SK-N-SH (cell line): ENCODE measurements at regions not wholly inside any gene's neighbourhood (a gene's known extent, or its start where the extent isn't known, plus 50 kb on each side); places are given as distances from the start of the nearest gene placed in this dataset.

Experiments
- CTCF ChIA-PET: fragments of 300-600, 350-600 bp; formaldehyde crosslinking; extraction: SDS; loops from one replicate; lab custom pipeline; 2021; lab: Yijun Ruan, JAX
- POLR2A ChIA-PET: fragments of 350-600 bp; sonication (Branson Sonifier 250); formaldehyde crosslinking; extraction: SDS; loops from one replicate; lab custom pipeline; 2020; ENCODE audit warnings: antibody characterized with exemption, inconsistent platforms; lab: Yijun Ruan, JAX
- DNase-seq: peaks from one replicate; pipeline ENCODE4 v3.0.0; 2012
- H2AFZ ChIP-seq: fragments of 200-600 bp; sonication (generic); 2 replicates; pipeline ENCODE4 v1.8.1; 2016; ENCODE audit warnings: antibody characterized with exemption, mild to moderate bottlenecking, low read depth
- H3F3A ChIP-seq: fragments of 200-600 bp; sonication (generic); replicated peaks from 2 replicates; pipeline ENCODE3; 2016; ENCODE audit warnings: antibody characterized with exemption, mild to moderate bottlenecking; ENCODE audit not compliant: insufficient read depth
- H3K27ac ChIP-seq, 2 experiments: fragments of 200-500 bp in 1 of 2; fragments of 200-600 bp in 1 of 2; sonication (Bioruptor generic) in 1 of 2; sonication (generic), shearing (Covaris generic) in 1 of 2; 2 replicates each; pipeline versions ENCODE4 v1.5.1 to v1.6.1; 2014 to 2016; ENCODE audit warnings: low read depth in 2 of 2, inconsistent platforms in 1 of 2, low read length in 1 of 2, mild to moderate bottlenecking in 1 of 2, mixed read lengths in 1 of 2
- H3K27me3 ChIP-seq: fragments of 200-600 bp; sonication (generic), shearing (Covaris generic); 2 replicates; pipeline ENCODE4 v1.6.1; 2016; ENCODE audit warnings: mixed run types; ENCODE audit not compliant: insufficient read depth
- H3K36me3 ChIP-seq, 2 experiments: fragments of 200-500 bp in 1 of 2; fragments of 200-600 bp in 1 of 2; sonication (Bioruptor generic) in 1 of 2; sonication (generic) in 1 of 2; replicated peaks in 1 of 2; 2 replicates each; pipeline versions ENCODE3 to v1.5.1; 2014 to 2016; ENCODE audit warnings: low read length in 1 of 2, mild to moderate bottlenecking in 1 of 2; ENCODE audit not compliant: insufficient read depth in 2 of 2, control insufficient read depth in 1 of 2
- H3K4me1 ChIP-seq, 2 experiments: fragments of 200-500 bp in 1 of 2; fragments of 200-600 bp in 1 of 2; sonication (Bioruptor generic) in 1 of 2; sonication (generic), shearing (Covaris generic) in 1 of 2; 2 replicates each; pipeline versions ENCODE4 v1.5.1 to v1.6.1; 2014 to 2016; ENCODE audit warnings: low read depth in 1 of 2, low read length in 1 of 2, mixed run types in 1 of 2; ENCODE audit not compliant: insufficient read depth in 2 of 2, control insufficient read depth in 1 of 2
- H3K4me2 ChIP-seq: fragments of 200-600 bp; sonication (generic), shearing (Covaris generic); 2 replicates; pipeline ENCODE4 v1.6.1; 2017; ENCODE audit warnings: mixed run types
- H3K4me3 ChIP-seq, 2 experiments: fragments of 200-500 bp in 1 of 2; fragments of 200-600 bp in 1 of 2; sonication (Bioruptor generic) in 1 of 2; sonication (generic), shearing (Covaris generic) in 1 of 2; 2 replicates each; pipeline versions ENCODE4 v1.5.1 to v1.8.1; 2014 to 2016; ENCODE audit warnings: low read depth in 2 of 2, inconsistent platforms in 1 of 2, low read length in 1 of 2, mild to moderate bottlenecking in 1 of 2, mixed read lengths in 1 of 2, moderate library complexity in 1 of 2
- H3K79me2 ChIP-seq: fragments of 200-600 bp; sonication (generic); 2 replicates; pipeline ENCODE4 v1.8.1; 2017; ENCODE audit warnings: mild to moderate bottlenecking; ENCODE audit not compliant: insufficient read depth
- H3K9ac ChIP-seq: fragments of 200-600 bp; sonication (generic); 2 replicates; pipeline ENCODE4 v1.6.1; 2017; ENCODE audit warnings: mixed run types
- H3K9me2 ChIP-seq: fragments of 200-600 bp; sonication (generic); 2 replicates; pipeline ENCODE4 v1.6.1; 2017; ENCODE audit warnings: mixed run types
- H3K9me3 ChIP-seq: fragments of 200-600 bp; sonication (generic); 2 replicates; pipeline ENCODE4 v1.6.1; 2017; ENCODE audit warnings: mixed run types, mild to moderate bottlenecking, moderate library complexity
- H4K20me1 ChIP-seq: fragments of 200-600 bp; sonication (generic); 2 replicates; pipeline ENCODE4 v1.6.1; 2017; ENCODE audit warnings: mild to moderate bottlenecking, mixed run types; ENCODE audit not compliant: insufficient read depth
- NFIC ChIP-seq: IDR thresholded peaks from 2 replicates; pipeline ENCODE4 v1.4.0; 2012; ENCODE audit warnings: borderline replicate concordance
- RAD21 ChIP-seq: IDR thresholded peaks from 2 replicates; pipeline ENCODE4 v1.6.1; 2012; ENCODE audit warnings: mild to moderate bottlenecking, low read length
- SIN3A ChIP-seq: IDR thresholded peaks from 2 replicates; pipeline ENCODE4 v1.6.1; 2012; ENCODE audit warnings: low read depth, mild to moderate bottlenecking, low read length, moderate library complexity, borderline replicate concordance
- TCF12 ChIP-seq: IDR thresholded peaks from 2 replicates; pipeline ENCODE4 v1.4.0; 2012
- WGBS: methylation state at CpG from one replicate; pipeline ENCODE4 v1.1.6; 2017; ENCODE audit warnings: low lambda C conversion rate; 5-methylcytosine and 5-hydroxymethylcytosine counted together
- TF ChIP-seq, protein P1 (sequence below): IDR thresholded peaks from 2 replicates; pipeline ENCODE4 v1.4.0; 2012; ENCODE audit warnings: low read depth, borderline replicate concordance
- TF ChIP-seq, protein P2 (sequence below): fragments of 150-350 bp; IDR thresholded peaks from 2 replicates; pipeline ENCODE4 v1.6.1; 2016; ENCODE audit warnings: mild to moderate bottlenecking, low read depth, low read length

GRCh38 chr15:98442901-98443300, 205.4 kb upstream of the IGF1R start (continued):
- TF ChIP-seq TCF12 (no peak), NFIC (no peak)

DNA sequence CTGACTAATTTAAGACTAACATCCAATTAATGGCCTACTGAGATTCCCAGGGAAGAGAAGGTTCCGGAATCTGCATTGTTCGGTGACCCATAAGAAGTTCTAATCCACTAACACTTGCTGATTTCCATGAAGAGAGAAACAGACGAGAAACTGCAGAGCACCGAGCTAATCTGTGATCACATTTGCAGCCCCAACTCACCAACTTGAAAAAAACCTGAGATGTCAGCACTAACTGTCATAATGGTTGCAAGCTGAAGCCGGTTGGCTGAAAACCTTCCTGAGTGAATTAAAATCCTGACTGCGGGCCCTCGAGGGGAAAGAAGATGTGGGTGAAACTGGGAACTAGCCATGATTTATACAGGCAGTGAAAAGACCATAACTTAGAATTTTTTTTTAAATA, 204.8 kb upstream of the IGF1R start:
- TF ChIP-seq NFIC: no peak
- no peak for TF ChIP-seq SIN3A
- TF ChIP-seq, protein P1, sequence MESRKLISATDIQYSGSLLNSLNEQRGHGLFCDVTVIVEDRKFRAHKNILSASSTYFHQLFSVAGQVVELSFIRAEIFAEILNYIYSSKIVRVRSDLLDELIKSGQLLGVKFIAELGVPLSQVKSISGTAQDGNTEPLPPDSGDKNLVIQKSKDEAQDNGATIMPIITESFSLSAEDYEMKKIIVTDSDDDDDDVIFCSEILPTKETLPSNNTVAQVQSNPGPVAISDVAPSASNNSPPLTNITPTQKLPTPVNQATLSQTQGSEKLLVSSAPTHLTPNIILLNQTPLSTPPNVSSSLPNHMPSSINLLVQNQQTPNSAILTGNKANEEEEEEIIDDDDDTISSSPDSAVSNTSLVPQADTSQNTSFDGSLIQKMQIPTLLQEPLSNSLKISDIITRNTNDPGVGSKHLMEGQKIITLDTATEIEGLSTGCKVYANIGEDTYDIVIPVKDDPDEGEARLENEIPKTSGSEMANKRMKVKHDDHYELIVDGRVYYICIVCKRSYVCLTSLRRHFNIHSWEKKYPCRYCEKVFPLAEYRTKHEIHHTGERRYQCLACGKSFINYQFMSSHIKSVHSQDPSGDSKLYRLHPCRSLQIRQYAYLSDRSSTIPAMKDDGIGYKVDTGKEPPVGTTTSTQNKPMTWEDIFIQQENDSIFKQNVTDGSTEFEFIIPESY: no peak
- no peak for TF ChIP-seq RAD21
- no peaks in the 10 kb centered on the region for H3K9me2 ChIP-seq
- no peaks in the 10 kb centered on the region for H3F3A ChIP-seq
- no peak overlapping the region for H3K4me3 ChIP-seq
- DNase-seq: no peak
- ChIA-PET POLR2A (no interaction called here), CTCF (interaction anchor here (1.0 to 6.3 kb wide), 14 partner anchors 10 to 647 kb away, joined by 3 to 48 read pairs (median 4); no protein-coding TSS in a partner anchor)
- H3K4me2 ChIP-seq: no peak overlapping the region
- H3K27ac ChIP-seq: no peak overlapping the region
- peaks cover 23% of the 10 kb centered on the region; the same call in 1 of the 2 replicates for H3K27me3 ChIP-seq
- no peaks in the 10 kb centered on the region for H3K9me3 ChIP-seq
- H3K4me1 ChIP-seq: no peaks in the 10 kb centered on the region
- no peaks in the 10 kb centered on the region for H3K79me2 ChIP-seq
- H2AFZ ChIP-seq: no peak overlapping the region
- no peak overlapping the region for H3K9ac ChIP-seq
- WGBS: 29% methylated on average over 7 of the region's 7 CpGs
- H4K20me1 ChIP-seq: no peaks in the 10 kb centered on the region
- H3K36me3 ChIP-seq: no peaks in the 10 kb centered on the region

DNA sequence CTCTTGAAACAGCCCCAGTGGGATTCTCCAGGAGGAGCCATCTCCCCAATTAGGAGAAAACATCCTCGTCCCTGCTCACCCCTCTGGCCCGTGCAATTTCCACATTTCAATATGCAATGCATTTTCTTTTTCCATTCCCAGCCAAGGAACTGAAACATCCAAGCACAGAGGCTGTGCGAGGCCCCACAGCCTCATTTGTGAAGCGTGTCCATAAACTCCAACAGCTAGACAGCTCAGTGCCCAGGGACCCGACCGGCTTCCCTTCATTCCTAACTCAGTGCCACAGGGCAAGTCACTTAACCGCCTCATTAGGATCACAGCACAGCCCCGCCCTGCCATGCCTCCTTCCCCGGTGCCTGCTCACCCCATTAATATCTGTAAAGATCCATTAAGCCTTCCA, 204.2 kb upstream of the IGF1R start:
- no peak overlapping the region for H3K9ac ChIP-seq
- no peak overlapping the region for H3K27ac ChIP-seq
- whole genome bisulfite sequencing: 27% methylated on average over 9 of the region's 9 CpGs
- no peaks in the 10 kb centered on the region for H3K36me3 ChIP-seq
- no peaks in the 10 kb centered on the region for H3K9me2 ChIP-seq
- H3K4me1 ChIP-seq: no peaks in the 10 kb centered on the region
- H4K20me1 ChIP-seq: no peaks in the 10 kb centered on the region
- POLR2A ChIA-PET: no interaction called here
- no peak overlapping the region for H3K4me3 ChIP-seq
- DNase-seq: no peak
- no peak overlapping the region for H2AFZ ChIP-seq
- H3K9me3 ChIP-seq: no peaks in the 10 kb centered on the region
- TF ChIP-seq, protein P2, sequence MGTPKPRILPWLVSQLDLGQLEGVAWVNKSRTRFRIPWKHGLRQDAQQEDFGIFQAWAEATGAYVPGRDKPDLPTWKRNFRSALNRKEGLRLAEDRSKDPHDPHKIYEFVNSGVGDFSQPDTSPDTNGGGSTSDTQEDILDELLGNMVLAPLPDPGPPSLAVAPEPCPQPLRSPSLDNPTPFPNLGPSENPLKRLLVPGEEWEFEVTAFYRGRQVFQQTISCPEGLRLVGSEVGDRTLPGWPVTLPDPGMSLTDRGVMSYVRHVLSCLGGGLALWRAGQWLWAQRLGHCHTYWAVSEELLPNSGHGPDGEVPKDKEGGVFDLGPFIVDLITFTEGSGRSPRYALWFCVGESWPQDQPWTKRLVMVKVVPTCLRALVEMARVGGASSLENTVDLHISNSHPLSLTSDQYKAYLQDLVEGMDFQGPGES: no peak
- no peak for TF ChIP-seq NFIC
- H3F3A ChIP-seq: no peaks in the 10 kb centered on the region
- no peaks in the 10 kb centered on the region for H3K79me2 ChIP-seq
- CTCF ChIA-PET: interaction anchor here (1.1 to 6.3 kb wide), 9 partner anchors 9 to 643 kb away, joined by 3 to 48 read pairs (median 6); no protein-coding TSS in a partner anchor
- H3K27me3 ChIP-seq: peaks cover 23% of the 10 kb centered on the region; the same call in 1 of the 2 replicates
- H3K4me2 ChIP-seq: no peak overlapping the region
